ENCODE measurements at regions not wholly inside any gene's neighbourhood (a gene's known extent, or its start where the extent isn't known, plus 50 kb on each side); places are given as distances from the start of the nearest gene placed in this dataset.

DNA sequence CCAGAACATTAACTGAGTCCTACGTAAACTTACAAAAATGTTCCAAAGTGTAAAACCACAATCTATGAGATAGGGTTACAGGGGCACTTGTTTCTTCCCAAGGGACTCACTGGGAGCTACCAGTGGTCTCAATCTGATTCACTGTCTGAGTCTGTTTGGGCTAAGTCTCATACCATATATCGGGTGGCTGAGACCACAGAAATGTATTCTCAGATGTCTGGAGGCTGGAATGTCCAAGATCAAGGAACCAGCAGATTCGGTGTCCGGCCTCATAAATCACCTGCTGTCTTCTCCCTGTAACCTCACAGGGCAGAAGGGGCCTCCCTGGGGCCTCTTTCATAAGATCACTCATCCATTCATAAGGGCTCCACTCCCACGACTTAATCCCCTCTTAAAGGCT, 616.3 kb upstream of the TMEM132C start:
- TF ChIP-seq, protein P1, sequence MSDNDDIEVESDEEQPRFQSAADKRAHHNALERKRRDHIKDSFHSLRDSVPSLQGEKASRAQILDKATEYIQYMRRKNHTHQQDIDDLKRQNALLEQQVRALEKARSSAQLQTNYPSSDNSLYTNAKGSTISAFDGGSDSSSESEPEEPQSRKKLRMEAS (CRISPR knock-in tag; IDR thresholded peaks at IDR 0.05), result no peak
- TF ChIP-seq MXD4 (CRISPR knock-in tag; IDR thresholded peaks at IDR 0.05; ENCODE audit: borderline replicate concordance), result no peak
- TF ChIP-seq, protein P2, sequence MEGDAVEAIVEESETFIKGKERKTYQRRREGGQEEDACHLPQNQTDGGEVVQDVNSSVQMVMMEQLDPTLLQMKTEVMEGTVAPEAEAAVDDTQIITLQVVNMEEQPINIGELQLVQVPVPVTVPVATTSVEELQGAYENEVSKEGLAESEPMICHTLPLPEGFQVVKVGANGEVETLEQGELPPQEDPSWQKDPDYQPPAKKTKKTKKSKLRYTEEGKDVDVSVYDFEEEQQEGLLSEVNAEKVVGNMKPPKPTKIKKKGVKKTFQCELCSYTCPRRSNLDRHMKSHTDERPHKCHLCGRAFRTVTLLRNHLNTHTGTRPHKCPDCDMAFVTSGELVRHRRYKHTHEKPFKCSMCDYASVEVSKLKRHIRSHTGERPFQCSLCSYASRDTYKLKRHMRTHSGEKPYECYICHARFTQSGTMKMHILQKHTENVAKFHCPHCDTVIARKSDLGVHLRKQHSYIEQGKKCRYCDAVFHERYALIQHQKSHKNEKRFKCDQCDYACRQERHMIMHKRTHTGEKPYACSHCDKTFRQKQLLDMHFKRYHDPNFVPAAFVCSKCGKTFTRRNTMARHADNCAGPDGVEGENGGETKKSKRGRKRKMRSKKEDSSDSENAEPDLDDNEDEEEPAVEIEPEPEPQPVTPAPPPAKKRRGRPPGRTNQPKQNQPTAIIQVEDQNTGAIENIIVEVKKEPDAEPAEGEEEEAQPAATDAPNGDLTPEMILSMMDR (IDR thresholded peaks at IDR 0.05), result no peak
- TF ChIP-seq ZNF263 (CRISPR knock-in tag; IDR thresholded peaks at IDR 0.05; ENCODE audit: low read depth), result no peak
- no peak for TF ChIP-seq IRF2 (CRISPR knock-in tag; IDR thresholded peaks at IDR 0.05; ENCODE audit: borderline replicate concordance, low read depth)
- TF ChIP-seq, protein P3, sequence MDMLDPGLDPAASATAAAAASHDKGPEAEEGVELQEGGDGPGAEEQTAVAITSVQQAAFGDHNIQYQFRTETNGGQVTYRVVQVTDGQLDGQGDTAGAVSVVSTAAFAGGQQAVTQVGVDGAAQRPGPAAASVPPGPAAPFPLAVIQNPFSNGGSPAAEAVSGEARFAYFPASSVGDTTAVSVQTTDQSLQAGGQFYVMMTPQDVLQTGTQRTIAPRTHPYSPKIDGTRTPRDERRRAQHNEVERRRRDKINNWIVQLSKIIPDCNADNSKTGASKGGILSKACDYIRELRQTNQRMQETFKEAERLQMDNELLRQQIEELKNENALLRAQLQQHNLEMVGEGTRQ (CRISPR knock-in tag; IDR thresholded peaks at IDR 0.05), result no peak
- TF ChIP-seq, protein P4, sequence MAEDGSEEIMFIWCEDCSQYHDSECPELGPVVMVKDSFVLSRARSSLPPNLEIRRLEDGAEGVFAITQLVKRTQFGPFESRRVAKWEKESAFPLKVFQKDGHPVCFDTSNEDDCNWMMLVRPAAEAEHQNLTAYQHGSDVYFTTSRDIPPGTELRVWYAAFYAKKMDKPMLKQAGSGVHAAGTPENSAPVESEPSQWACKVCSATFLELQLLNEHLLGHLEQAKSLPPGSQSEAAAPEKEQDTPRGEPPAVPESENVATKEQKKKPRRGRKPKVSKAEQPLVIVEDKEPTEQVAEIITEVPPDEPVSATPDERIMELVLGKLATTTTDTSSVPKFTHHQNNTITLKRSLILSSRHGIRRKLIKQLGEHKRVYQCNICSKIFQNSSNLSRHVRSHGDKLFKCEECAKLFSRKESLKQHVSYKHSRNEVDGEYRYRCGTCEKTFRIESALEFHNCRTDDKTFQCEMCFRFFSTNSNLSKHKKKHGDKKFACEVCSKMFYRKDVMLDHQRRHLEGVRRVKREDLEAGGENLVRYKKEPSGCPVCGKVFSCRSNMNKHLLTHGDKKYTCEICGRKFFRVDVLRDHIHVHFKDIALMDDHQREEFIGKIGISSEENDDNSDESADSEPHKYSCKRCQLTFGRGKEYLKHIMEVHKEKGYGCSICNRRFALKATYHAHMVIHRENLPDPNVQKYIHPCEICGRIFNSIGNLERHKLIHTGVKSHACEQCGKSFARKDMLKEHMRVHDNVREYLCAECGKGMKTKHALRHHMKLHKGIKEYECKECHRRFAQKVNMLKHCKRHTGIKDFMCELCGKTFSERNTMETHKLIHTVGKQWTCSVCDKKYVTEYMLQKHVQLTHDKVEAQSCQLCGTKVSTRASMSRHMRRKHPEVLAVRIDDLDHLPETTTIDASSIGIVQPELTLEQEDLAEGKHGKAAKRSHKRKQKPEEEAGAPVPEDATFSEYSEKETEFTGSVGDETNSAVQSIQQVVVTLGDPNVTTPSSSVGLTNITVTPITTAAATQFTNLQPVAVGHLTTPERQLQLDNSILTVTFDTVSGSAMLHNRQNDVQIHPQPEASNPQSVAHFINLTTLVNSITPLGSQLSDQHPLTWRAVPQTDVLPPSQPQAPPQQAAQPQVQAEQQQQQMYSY (CRISPR knock-in tag; IDR thresholded peaks at IDR 0.05), result no peak
- TF ChIP-seq, protein P5, sequence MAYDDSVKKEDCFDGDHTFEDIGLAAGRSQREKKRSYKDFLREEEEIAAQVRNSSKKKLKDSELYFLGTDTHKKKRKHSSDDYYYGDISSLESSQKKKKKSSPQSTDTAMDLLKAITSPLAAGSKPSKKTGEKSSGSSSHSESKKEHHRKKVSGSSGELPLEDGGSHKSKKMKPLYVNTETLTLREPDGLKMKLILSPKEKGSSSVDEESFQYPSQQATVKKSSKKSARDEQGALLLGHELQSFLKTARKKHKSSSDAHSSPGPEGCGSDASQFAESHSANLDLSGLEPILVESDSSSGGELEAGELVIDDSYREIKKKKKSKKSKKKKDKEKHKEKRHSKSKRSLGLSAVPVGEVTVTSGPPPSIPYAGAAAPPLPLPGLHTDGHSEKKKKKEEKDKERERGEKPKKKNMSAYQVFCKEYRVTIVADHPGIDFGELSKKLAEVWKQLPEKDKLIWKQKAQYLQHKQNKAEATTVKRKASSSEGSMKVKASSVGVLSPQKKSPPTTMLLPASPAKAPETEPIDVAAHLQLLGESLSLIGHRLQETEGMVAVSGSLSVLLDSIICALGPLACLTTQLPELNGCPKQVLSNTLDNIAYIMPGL (CRISPR knock-in tag; IDR thresholded peaks at IDR 0.05), result no peak
- TF ChIP-seq ZNF121 (CRISPR knock-in tag; IDR thresholded peaks at IDR 0.05), result no peak
- no peak for TF ChIP-seq ELF4 (CRISPR knock-in tag; IDR thresholded peaks at IDR 0.05; ENCODE audit: low read depth)
